NCI-H446 treated with DMSO at 0.1 percent for 48 hours (cell line): ENCODE measurements at regions not wholly inside any gene's neighbourhood (a gene's known extent, or its start where the extent isn't known, plus 50 kb on each side); places are given as distances from the start of the nearest gene placed in this dataset.
A peak's percentile ranks its signal among the peaks of the same experiment; 100 is the strongest.
"Not testable (repeated sequence)": the region's sequence is repeated elsewhere in the genome, so short reads cannot be mapped to it uniquely, and the experiment has no call there.

Experiments
- DNase-seq: peaks from one replicate; lab custom pipeline; 2025; lab: John Stamatoyannopoulos, UW

DNA sequence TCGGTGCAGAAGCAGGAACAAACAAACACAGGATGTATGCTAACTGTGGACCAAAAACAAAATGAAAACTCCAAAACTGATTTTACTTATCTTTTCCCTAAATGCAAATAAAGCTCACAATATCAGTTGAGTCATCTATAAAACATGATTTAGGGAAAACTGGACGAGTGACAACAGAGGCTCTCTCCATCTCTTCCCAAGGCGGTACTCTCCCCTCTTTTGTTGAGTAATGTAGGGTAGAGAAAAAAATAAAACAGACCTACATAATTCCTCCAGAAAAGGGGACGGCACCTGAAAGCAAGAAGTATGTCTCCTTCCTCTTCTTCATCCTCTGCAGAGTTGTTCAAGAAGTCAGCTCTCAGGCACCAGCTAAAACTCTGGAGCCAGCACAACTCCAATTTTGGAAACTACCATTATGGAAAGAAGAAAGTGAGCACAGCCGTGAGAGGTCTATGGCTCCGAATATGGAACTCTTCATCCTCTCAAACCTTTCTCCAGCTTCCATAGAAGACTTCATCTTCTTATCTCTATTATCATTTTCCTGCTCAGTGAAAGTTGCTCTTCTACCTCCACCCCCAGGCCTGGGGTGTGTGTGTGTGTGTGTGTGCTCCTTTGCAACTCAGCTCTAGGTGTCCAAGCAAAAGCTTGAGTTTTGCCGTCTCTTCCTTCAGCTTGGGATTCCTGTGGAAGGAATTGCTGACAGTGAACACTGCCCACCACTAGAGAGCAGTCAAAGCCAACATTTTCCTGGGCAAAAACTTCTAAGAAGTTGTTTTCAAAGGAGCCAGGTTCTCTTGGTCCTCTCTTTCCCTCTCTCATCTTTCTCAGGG, 155.4 kb downstream of the DIO2 start:
- peak; percentile 64 for DNase-seq

DNA sequence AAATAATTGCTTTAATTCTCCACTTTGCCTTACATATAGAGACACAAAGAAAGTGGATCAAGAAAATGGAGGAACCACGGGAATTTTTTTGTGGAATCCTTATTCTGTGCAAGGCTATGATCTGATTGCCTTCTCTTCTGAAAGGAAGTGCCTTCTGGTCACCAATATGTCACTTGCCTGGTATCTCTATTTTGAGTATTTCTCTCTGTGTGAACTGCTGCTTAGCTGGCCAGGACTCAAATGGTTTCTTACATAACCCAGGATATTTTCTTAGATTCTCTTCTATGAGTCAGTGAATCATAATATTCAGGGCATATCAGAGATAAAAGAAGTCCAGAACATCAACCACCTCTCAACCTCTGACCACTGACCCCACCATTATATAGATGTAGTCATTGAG, 156.1 kb downstream of the DIO2 start:
- peak; percentile 47 for DNase-seq

DNA sequence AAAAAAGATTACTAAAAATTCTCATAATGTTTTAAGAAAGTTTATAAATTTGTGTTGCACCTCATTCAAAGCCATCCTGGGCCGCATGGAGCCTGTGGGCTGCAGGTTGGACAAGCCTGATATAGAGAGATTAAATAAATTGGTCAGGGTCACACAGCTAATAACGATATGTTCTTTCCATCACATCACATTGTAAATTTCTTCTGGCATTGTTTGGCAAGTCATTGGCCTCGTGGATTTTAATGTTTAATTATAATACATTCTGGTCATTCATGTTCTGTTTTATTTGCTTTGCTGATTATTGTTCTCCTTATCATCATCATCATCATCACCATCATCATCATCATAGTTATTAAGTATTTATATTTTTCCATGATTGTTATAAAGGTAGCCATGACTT, 157.3 kb downstream of the DIO2 start:
- DNase-seq = no peak

DNA sequence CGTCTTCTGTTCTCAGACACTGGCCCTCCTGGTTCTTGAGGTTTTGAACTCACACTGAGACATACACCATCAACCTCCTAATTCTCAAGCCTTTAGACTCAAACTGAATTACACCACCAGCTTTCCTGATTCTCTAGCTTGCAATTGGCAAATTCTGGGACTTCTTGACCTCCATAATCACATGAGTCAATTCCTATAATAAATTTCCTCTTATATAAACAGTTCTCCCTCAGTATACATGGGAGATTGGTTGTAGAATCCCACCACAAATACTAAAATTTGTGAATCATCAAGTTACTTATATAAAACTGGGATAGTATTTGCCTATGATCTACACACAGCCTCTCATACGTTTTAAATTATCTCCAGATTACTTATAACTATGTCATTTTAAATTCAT, 162.2 kb downstream of the DIO2 start:
- DNase-seq = no peak

DNA sequence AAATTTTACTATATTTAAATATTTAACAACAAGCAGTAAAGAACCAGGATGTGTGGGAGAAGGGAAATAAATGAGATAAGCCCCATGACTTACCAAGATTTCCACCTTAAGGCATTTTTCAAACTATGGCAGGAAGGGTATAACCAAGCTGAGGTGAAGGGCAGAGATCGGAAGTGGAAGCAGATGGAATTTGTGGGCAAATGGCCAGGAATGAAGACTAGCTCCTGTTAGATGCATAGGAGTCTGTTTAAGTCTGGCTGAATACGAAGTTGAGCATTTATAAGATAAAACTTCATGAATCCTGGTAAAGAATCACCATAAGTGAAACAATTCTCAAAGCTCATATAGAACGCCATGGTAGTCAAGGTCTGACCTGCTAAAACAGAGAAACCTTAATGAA, 163.5 kb downstream of the DIO2 start:
- peak; percentile 45 for DNase-seq

DNA sequence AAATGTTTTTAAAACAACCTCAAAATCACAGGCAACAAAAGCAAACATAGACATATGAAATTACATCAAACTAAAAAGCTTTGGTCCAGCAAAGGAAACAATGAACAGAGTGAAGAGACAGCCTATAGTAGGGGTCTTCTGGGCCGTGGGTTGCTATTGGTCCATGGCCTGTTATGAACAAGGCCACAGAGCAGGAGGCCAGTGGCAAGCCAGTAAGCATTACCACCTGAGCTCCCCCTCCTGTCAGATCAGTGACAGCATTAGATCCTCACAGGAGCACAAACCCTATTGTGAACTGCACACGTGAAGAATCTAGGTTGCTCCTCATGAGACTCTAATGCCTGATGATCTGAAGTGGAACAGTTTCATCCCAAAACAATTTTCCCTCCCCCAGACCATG, 174.0 kb downstream of the DIO2 start:
- no peak for DNase-seq

DNA sequence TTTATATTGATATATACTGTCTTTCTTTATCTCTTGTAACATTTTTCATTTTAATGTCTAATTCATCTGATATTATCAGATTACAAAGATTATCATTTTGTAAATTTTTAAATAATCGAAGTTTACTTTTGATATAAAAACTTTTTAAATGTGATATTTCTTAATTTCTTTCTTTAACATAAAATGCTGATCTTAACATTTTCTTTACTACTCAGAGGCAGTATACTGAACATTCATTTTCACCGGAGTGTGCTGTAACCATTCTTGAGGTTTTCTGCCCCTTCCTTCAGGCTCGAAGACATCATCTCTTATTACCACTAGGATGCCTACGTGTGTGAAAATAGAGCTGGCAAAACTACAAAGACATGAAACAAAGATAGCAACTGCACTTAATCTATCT, 186.9 kb downstream of the DIO2 start:
- DNase-seq = no peak

DNA sequence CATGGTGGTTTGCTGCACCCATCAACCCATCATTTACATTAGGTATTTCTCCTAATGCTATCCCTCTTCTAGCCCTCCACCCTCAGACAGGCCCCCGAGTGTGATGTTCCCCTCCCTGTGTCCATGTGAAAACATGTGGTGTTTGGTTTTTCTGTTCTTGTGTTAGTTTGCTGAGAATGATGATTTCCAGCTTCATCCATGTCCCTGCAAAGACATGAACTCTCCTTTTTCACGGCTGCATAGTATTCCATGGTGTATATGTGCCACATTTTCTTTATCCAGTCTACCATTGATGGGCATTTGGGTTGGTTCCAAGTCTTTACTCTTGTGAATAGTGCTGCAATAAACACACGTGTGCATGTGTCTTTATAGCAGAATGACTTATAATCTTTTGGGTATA, 192.8 kb downstream of the DIO2 start:
- DNase-seq = not testable (repeated sequence)

DNA sequence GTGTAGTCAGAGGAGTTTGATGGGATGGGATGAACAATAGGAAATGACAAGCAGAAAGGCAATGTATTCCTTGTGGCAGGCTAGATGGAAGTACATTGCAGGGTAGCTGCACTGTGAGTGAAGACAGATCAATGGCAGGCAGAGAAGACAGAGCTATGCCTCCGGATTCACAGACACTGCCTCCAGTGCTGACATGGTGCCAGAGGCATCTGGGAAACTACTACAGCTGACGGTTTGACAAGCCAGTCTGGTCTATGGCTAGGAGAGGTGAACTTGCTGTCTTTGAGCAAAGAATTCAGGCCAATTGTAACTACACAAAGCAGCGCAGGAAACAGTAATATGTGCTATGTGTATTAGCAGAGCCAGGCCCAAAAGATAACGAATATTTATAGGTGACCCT, 193.5 kb downstream of the DIO2 start:
- DNase-seq = no peak

DNA sequence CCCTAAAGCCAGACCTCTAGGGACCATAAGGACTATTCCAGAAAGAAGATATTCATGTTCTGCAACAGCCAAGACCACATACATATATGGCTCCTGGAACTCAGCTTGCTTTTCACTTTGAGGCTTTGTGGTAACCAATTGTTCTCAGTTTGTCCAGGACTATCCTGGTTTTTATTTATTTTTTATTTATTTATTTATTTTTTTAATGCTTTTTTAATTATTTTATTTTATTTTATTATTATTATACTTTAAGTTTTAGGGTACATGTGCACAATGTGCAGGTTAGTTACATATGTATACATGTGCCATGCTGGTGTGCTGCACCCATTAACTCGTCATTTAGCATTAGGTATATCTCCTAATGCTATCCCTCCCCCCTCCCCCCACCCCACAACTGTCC, 201.1 kb downstream of the DIO2 start:
- DNase-seq = not testable (repeated sequence)

DNA sequence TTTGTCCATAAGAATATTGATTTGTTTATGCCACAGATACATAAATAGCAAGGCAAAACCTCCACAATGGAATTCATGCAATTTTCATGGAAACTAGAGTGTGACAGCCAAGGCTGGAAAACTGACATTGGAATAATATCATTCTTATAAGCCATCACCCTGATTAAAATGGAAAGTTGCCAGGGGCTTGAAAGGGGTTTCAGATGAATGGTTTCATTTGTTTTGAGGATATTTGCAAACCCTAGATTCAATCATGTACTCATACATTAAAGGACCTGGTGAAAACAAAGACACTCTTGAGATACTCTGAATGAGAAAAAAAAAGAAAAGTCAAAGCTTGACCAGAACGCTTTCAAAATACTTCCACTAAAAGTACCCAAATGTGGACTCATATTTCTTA, 205.7 kb downstream of the DIO2 start:
- no peak for DNase-seq

DNA sequence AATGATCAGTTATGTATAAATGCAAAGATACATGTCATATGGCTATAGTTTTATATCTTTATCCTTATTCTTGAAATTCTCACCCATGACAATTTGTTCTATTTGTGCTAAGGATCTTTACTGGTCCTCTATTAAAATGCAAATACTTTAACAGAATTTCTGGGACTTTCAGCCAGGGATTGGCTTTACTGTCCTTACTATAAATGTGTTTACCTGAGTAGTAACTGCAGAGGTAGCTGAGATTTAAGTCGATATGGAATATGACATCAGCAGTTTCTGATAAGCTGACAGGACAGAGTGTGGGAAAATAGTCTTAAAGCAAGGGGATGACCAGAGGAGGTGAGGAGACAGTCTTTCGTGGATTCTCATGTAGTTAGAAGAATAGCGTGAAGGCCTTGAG, 206.4 kb downstream of the DIO2 start:
- DNase-seq = no peak

DNA sequence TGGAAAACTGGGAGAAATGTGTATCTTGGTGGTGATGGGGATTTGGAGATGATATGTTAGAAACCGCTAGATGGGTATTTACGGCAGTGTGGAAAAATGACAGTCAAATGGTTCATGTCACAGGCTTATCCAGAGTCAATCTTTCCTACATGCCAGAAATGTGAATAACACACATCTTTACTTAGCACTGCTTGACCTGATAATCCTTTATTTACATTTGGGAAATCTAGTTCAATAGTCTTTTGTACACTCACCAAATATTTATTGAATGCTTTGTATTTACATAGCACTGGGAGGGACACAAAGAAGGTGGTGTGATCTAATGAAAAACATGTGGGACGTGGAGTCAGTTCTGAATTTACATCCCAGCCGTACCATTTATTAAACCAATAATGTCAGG, 208.2 kb downstream of the DIO2 start:
- no peak for DNase-seq

DNA sequence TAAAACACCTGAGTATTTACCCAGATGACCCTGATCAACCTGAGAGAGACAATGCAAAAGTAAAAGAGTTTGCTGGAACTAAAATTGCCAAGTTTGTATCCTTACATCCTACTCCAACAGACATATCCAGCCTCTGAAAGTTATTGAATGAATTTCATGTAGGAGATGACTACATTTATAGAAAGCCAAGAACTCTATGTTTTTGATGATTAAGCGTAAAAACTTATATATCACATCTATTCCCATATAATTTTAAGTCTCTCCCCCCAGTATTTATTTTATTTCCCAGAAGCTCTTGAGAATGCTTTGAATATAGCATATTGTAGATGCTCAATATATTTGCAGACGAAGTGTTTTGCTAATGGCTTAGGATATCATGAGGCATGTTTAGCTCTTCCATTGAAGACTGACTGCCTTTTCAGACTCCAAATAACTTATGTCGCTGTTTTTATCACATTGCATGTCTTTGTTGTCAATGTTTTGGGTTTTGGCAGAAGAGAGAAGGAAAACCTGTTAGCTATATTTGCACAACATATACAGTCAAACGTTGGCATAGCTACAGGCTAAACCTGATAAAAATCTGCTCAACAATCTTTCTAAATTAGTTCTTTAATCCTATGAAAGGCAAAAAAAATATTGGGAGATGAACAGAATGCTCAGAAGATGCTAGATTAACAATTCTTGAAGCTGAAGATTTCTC, 213.6 kb downstream of the DIO2 start:
- DNase-seq = no peak

DNA sequence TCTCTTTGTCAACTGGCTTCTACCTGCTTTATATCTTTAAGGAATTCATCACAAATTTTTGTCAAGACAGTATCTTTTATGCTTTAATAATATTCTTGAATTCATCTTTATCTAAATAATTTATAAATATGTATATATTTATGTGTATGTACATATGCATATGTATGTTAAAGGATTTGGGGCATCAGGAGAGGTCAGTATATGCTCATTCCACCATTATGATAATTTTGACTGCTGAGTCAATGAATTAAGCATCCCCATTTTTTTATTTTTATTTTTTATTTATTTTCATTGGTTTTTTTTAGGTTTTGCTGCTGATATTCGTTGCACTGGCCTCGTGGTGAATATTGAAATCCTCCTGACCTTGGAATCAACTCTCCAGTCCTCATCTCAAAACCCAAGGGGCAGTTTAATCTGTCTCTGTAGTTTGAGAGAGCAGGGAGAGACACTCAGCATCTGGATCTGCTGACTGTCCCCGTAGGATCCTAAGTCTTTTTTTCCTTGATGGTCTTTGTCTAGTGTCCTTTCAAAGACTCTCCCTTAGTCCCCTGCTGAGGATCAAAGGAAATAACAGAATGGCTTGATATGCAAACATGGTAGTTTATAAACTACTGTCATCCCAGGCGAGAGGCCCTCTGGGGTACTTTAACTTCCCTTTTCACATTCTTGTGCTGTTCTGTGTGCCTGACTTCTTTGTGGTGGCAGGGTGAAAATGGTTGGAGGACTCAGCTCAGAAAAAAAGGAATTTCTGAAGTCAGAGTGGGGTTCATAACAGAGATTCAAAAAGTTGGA, 218.7 kb downstream of the DIO2 start:
- DNase-seq = no peak

DNA sequence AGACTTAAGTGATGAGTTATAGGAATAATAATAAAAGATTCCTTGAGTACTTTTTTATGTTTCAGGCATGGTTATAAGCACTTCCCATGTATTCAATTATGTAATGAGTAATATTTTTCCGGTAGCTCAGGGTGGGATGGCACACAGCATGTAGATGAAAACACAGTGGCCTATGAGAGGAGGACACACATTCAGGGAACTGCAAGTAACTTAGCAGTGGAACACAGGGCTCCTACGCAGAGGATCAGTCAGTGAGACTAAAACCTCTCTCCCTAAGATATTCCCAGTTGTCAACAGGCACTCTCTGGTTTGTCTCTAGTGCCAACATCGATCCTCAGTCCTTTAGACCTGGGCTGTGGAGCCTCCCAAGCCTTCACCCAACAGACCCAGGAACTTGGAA, 219.4 kb downstream of the DIO2 start:
- no peak for DNase-seq

DNA sequence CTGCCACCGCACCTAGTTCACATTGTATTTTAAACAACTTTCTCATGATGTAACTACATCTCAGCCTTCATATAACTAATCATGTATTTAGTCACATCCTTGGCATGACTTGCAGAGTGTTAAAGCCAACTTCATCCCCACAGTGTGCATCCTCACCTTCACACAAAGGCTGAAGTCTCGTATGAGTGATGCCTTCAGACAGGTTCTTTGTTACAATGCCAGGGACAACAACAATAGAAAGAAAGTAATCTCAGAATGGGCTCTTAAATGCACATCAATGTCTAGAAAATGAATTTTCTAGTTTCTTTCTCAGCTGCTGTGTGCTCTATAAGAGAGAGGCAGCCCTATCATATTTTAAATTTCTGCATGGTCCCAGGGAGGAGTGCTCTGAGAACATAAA, 221.3 kb downstream of the DIO2 start:
- no peak for DNase-seq

DNA sequence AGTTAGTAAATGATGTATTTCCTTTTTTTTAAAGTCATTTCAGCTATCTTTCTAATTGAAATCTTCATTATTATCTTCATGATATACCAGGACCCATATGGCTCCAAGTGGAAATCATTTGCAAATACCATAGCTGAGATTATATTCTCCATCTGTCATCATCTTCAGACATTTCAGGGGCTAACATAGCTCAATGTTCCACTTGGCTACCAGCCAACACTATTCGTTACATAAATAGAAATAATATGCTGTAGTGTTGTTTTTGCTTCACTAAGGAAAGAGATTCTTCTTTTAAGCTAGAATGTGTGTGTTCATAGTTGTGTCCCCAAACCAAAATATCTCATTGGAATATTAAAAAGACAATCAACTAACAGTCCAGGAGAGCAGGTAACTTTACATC, 225.1 kb downstream of the DIO2 start:
- peak; percentile 54 for DNase-seq

DNA sequence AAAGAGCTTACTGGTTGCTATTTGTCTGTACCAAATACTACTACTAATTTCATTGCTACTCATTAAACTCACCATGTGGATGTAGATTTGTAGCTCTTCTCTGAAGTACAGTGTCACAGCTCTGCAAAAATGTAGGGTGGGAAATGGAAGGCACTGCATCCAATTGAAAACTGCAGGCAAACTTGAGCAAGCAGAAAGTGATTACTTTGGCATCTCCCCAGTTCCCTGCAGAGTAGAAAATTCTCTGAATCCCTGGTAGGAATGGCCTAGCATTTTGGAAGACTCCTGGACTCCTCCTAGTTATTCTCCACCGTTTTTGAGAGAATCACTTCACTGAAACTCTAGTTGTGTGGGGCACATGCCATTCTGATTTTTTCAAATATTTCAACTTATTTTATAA, 239.1 kb downstream of the DIO2 start:
- no peak for DNase-seq

DNA sequence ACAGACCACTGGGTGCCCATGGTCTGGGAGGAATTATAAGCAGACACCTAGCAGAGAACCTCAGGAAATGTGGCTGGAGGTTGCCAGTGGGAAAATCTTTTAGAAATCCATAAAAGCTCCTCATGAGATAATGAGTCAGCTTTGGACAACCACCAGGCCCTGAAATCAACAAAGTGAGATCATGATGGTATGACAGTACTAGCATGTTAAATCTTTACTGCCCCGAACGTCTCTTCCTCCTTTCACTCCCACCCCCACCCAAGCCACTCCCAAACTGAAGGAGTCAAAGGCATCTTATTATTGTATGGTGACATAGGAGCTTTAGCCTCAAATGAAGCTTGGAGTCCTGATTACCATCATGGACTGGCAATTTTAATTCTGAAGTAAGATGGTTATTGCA, 240.0 kb downstream of the DIO2 start:
- DNase-seq = no peak

DNA sequence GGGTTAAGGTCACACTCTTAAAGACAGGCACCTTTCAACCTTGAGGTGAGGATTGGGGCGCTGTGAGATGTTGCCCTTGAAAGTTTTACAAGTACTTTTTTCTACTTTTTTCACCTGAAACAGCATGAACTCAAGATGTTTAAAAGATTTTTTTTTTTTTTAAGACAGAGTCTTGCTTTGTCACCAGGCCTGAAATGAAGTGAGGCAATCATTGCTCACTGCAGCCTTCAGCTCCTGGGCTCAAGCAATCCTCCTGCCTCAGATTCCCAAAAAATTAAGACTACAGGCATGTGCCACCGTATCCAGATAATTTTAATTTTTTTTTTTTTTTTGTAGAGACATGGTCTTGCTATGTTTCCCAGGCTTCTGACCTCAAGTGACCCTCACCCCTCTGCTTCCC, 243.9 kb downstream of the DIO2 start:
- DNase-seq = no peak

DNA sequence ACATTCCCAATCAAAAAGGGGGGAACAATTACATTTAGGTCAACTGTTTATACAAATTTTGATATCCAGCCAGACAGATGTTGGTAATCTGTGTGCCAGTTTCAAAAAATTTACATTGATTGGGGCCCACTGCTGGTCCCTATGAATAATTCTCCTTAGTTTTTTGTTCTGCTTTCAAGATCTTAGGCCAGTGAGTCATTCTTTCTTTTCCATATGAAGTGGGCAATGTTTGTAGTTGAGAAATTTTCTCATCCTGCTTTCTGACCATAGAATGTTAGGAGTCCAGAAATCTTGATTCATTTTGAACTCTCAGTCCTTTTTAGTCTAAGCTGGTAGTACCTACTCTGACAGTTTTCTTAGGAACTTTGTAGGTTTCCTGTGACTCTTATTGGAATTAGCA, 244.3 kb downstream of the DIO2 start:
- no peak for DNase-seq

DNA sequence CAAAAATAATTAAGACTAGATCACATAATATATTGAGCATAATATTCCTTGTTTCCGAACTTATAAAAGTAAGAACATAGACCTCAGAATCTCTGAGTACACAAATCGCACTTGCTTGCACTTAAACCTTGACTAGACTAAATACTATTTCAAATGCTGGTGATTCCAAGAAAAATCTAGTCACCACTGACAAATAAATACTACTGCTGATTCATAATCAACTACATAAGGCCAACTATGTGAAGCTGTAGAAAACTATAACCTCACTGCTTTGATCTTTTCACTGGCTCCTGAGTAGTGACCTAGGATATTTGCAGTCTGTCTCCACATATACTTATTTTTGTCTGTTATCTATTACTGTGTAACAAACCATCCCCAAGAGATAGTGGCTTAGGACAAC, 245.4 kb downstream of the DIO2 start:
- no peak for DNase-seq
